ENCODE measurements at regions not wholly inside any gene's neighbourhood (a gene's known extent, or its start where the extent isn't known, plus 50 kb on each side); places are given as distances from the start of the nearest gene placed in this dataset.

DNA sequence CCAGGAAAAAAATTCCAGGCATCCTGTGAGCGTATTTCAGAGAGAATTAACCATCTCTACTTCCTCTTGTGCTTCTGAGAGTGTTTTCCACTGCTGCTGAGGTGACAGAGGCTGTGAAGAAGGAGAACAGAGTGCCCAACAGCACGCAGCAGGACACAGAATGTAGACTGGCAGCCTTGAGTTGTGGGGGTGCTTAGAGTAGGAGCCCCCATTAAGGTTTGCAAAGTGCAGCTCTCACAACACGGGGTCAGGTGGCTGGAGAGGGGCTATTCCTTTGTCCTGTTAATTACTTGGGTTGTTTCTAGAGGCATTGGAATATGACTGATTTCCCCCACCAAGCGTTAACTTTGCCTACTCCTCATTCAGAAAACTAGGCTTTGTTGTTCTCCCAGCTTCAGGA, 370.6 kb downstream of the TSHZ3 start:
- Histone ChIP-seq H3K4me2 (no peak overlapping the region), H3K27ac (no peak overlapping the region), H3K9me3 (peaks cover 2% of the 10 kb centered on the region; the same call in 1 of the 3 replicates), H3K4me3 (no peak overlapping the region), H3K4me1 (no peaks in the 10 kb centered on the region)
- ATAC-seq (no peak), FAIRE-seq (no peak), DNase-seq (ENCODE audit: low read depth in 1 of 2, low spot score in 1 of 2) (no peak)
- POLR2A ChIA-PET = no interaction called here
- CTCF ChIA-PET = interaction anchor here (0.6 to 1.2 kb wide), 2 partner anchors 24 to 383 kb away, joined by 3 read pairs; no protein-coding TSS in a partner anchor
- 9% methylated on average over 4 of the region's 4 CpGs for WGBS (ENCODE audit: missing lambda C conversion rate)
- TF ChIP-seq EHF (CRISPR knock-in tag; IDR thresholded peaks at IDR 0.05) (no peak), HOXB13 (CRISPR knock-in tag; IDR thresholded peaks at IDR 0.05; ENCODE audit: low read depth) (no peak)
- TF ChIP-seq, protein P1, sequence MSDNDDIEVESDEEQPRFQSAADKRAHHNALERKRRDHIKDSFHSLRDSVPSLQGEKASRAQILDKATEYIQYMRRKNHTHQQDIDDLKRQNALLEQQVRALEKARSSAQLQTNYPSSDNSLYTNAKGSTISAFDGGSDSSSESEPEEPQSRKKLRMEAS (IDR thresholded peaks at IDR 0.05) = no peak

DNA sequence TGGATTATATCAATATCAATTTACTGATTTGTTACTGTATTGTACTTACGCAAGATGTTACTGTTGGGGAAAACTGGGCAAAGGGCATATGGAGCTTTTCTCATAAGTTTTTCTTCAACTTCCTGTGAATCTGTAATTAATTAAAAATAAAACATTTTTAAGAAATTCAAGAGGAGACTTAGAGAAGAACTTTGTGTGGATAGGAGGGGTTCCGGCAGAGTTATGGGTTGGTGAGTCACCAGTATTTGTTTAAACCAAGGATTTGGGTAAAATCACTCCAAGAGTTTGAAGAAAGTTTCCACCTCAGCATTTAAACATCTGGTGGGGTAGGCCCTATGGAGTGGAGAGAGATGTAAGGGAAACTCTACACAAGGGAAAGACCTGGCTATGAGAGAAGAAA, 379.6 kb downstream of the TSHZ3 start:
- TF ChIP-seq FOXS1 (CRISPR knock-in tag; IDR thresholded peaks at IDR 0.05) = no peak
- TF ChIP-seq MAZ (IDR thresholded peaks at IDR 0.05; ENCODE audit: borderline replicate concordance, low read depth, low read length) = no peak
- TF ChIP-seq CBX2 (IDR thresholded peaks at IDR 0.05; ENCODE audit: borderline replicate concordance, low read depth) = no peak
- TF ChIP-seq CHD2 (IDR thresholded peaks at IDR 0.05; ENCODE audit: low read length, partially characterized antibody) = no peak
- no peak for TF ChIP-seq HOXB13 (CRISPR knock-in tag; IDR thresholded peaks at IDR 0.05; ENCODE audit: low read depth)
- TF ChIP-seq, protein P2, sequence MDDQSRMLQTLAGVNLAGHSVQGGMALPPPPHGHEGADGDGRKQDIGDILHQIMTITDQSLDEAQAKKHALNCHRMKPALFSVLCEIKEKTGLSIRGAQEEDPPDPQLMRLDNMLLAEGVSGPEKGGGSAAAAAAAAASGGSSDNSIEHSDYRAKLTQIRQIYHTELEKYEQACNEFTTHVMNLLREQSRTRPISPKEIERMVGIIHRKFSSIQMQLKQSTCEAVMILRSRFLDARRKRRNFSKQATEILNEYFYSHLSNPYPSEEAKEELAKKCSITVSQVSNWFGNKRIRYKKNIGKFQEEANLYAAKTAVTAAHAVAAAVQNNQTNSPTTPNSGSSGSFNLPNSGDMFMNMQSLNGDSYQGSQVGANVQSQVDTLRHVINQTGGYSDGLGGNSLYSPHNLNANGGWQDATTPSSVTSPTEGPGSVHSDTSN (IDR thresholded peaks at IDR 0.05) = no peak
- TF ChIP-seq KDM1A (IDR thresholded peaks at IDR 0.05; ENCODE audit: low read depth) = no peak
- no peak for TF ChIP-seq NR3C1 (IDR thresholded peaks at IDR 0.05)
- no peak for TF ChIP-seq RCOR1 (IDR thresholded peaks at IDR 0.05; ENCODE audit: low read depth, low read length)
- TF ChIP-seq RARB (CRISPR knock-in tag; IDR thresholded peaks at IDR 0.05) = no peak
- no peak for TF ChIP-seq FOSB (CRISPR knock-in tag; IDR thresholded peaks at IDR 0.05)
- no peak for TF ChIP-seq CEBPB (IDR thresholded peaks at IDR 0.05)
- TF ChIP-seq, protein P3, sequence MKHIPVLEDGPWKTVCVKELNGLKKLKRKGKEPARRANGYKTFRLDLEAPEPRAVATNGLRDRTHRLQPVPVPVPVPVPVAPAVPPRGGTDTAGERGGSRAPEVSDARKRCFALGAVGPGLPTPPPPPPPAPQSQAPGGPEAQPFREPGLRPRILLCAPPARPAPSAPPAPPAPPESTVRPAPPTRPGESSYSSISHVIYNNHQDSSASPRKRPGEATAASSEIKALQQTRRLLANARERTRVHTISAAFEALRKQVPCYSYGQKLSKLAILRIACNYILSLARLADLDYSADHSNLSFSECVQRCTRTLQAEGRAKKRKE (CRISPR knock-in tag; IDR thresholded peaks at IDR 0.05; ENCODE audit: low read depth) = no peak
- TF ChIP-seq ZFP36 (IDR thresholded peaks at IDR 0.05; ENCODE audit: borderline replicate concordance, partially characterized antibody) = no peak
- TF ChIP-seq TFCP2L1 (CRISPR knock-in tag; IDR thresholded peaks at IDR 0.05) = no peak
- no peak for TF ChIP-seq HOXA7 (CRISPR knock-in tag; IDR thresholded peaks at IDR 0.05)
- no peak for TF ChIP-seq POLR2A (IDR thresholded peaks at IDR 0.05; ENCODE audit: low read length)
- TF ChIP-seq BHLHE40 (IDR thresholded peaks at IDR 0.05; ENCODE audit: low read depth, low read length) = no peak
- TF ChIP-seq ZSCAN20 (CRISPR knock-in tag; IDR thresholded peaks at IDR 0.05) = no peak
- Histone ChIP-seq H3K4me3 (no peak overlapping the region), H3K4me1 (no peaks in the 10 kb centered on the region), H3K4me2 (no peak overlapping the region), H3K27ac (no peak overlapping the region), H3K9me3 (0 out of 3 replicates have a peak, but pooled peaks cover under 1% of the 10 kb centered on the region)
- FAIRE-seq (no peak), DNase-seq (ENCODE audit: low read depth in 1 of 2, low spot score in 1 of 2) (no peak), ATAC-seq (no peak)
- ChIA-PET POLR2A (no interaction called here), CTCF (interaction anchor here (0.8 to 2.5 kb wide), 7 partner anchors 11 to 1255 kb away, joined by 3 to 7 read pairs (median 3); no protein-coding TSS in a partner anchor)
- WGBS (ENCODE audit: missing lambda C conversion rate) = 62% methylated on average over 2 of the region's 2 CpGs

DNA sequence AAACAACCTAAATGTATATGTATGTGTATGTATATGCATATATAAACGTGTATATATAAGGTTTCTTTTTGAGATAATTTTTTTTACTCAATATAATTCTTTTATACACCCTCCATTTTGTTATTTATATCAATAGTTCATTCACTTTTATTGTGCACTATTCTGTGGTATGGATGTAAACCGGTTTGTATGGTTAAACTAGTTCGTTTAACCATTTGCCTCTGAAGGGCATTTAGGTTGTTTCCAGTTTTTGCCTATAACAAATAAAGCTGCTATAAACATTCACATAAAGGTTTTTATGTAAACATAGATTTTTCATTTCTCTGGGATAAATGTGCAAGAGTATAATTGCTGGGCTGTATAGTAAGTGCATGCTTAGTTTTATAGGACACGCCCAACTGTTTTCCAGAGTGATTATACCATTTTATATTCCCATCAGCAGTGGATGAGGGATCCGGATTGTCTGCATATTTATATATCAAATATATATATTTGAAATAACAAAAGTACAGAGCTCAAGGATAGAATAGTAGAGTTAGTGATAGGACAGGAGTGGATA, 380.3 kb downstream of the TSHZ3 start:
- CTCF ChIA-PET = interaction anchor here (0.7 to 2.6 kb wide), 8 partner anchors 11 to 585 kb away, joined by 3 to 15 read pairs (median 3); no protein-coding TSS in a partner anchor
- H3K4me2 ChIP-seq = no peak overlapping the region
- no peak overlapping the region for H3K27ac ChIP-seq
- no peak overlapping the region for H3K4me3 ChIP-seq
- FAIRE-seq (no peak), ATAC-seq (no peak), DNase-seq (ENCODE audit: low read depth in 1 of 2, low spot score in 1 of 2) (no peak)
- TF ChIP-seq NFE2L2 (conservative IDR thresholded peaks at IDR 0.05; ENCODE audit: low read length) (no peak), CBX2 (IDR thresholded peaks at IDR 0.05; ENCODE audit: borderline replicate concordance, low read depth) (no peak), BHLHE40 (IDR thresholded peaks at IDR 0.05; ENCODE audit: low read depth, low read length) (no peak), HDAC2 (IDR thresholded peaks at IDR 0.05) (no peak), ZNF302 (CRISPR knock-in tag; IDR thresholded peaks at IDR 0.05) (no peak), ZFP36 (IDR thresholded peaks at IDR 0.05; ENCODE audit: borderline replicate concordance, partially characterized antibody) (no peak), HOXB5 (CRISPR knock-in tag; IDR thresholded peaks at IDR 0.05) (no peak)
- TF ChIP-seq, protein P3 (CRISPR knock-in tag; IDR thresholded peaks at IDR 0.05; ENCODE audit: low read depth) = no peak
- TF ChIP-seq, protein P4, sequence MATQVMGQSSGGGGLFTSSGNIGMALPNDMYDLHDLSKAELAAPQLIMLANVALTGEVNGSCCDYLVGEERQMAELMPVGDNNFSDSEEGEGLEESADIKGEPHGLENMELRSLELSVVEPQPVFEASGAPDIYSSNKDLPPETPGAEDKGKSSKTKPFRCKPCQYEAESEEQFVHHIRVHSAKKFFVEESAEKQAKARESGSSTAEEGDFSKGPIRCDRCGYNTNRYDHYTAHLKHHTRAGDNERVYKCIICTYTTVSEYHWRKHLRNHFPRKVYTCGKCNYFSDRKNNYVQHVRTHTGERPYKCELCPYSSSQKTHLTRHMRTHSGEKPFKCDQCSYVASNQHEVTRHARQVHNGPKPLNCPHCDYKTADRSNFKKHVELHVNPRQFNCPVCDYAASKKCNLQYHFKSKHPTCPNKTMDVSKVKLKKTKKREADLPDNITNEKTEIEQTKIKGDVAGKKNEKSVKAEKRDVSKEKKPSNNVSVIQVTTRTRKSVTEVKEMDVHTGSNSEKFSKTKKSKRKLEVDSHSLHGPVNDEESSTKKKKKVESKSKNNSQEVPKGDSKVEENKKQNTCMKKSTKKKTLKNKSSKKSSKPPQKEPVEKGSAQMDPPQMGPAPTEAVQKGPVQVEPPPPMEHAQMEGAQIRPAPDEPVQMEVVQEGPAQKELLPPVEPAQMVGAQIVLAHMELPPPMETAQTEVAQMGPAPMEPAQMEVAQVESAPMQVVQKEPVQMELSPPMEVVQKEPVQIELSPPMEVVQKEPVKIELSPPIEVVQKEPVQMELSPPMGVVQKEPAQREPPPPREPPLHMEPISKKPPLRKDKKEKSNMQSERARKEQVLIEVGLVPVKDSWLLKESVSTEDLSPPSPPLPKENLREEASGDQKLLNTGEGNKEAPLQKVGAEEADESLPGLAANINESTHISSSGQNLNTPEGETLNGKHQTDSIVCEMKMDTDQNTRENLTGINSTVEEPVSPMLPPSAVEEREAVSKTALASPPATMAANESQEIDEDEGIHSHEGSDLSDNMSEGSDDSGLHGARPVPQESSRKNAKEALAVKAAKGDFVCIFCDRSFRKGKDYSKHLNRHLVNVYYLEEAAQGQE (IDR thresholded peaks at IDR 0.05) = no peak
- H3K9me3 ChIP-seq = 0 out of 3 replicates have a peak, but pooled peaks cover 3% of the 10 kb centered on the region
- 25% methylated on average over 5 of the region's 5 CpGs for WGBS (ENCODE audit: missing lambda C conversion rate)
- POLR2A ChIA-PET = no interaction called here
- no peaks in the 10 kb centered on the region for H3K4me1 ChIP-seq
